ENCODE measurements at regions not wholly inside any gene's neighbourhood (a gene's known extent, or its start where the extent isn't known, plus 50 kb on each side); places are given as distances from the start of the nearest gene placed in this dataset.

DNA sequence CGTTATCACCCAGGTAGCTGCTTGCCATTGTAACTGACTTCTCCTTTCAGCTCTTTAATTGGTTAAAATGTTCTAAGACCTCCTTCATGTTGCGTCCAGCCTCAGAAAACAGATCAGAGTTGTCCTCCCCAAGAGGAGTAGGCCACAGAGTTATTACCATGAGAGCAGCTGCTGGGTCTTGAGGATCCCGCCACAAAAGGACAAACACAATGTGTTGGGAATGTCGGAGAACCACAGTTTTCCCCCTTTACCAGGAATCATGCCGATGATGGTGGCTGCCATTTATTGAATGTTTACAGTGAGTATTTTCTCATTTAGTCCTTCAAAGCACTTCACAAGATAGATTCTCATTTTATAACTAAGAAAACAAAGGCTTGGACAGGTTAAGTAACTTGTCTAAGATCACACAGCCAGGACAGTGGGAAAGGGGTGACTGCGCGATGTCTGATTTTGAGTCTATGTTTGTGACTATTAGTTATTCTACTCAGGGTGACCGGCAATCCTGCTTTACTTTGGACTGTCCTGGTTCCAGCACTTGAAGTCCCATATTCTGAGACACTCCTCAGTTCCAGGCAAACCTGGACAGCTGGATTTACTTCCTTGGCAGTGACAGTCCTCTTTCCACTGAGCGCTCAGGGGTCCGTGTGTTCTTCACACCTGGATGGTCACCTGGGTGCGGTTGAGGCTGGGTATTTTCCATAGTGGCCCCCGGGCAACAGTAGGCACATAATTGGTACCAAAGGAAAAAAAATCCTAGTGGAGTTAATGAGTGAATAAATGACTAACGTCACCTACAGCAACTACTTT is 93.6 kb downstream of the LIPG start:
- DNase-seq (ENCODE audit: low read depth): no peak
- TF ChIP-seq, protein P1, sequence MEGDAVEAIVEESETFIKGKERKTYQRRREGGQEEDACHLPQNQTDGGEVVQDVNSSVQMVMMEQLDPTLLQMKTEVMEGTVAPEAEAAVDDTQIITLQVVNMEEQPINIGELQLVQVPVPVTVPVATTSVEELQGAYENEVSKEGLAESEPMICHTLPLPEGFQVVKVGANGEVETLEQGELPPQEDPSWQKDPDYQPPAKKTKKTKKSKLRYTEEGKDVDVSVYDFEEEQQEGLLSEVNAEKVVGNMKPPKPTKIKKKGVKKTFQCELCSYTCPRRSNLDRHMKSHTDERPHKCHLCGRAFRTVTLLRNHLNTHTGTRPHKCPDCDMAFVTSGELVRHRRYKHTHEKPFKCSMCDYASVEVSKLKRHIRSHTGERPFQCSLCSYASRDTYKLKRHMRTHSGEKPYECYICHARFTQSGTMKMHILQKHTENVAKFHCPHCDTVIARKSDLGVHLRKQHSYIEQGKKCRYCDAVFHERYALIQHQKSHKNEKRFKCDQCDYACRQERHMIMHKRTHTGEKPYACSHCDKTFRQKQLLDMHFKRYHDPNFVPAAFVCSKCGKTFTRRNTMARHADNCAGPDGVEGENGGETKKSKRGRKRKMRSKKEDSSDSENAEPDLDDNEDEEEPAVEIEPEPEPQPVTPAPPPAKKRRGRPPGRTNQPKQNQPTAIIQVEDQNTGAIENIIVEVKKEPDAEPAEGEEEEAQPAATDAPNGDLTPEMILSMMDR (IDR thresholded peaks at IDR 0.05; ENCODE audit: insufficient read depth, low read length): no peak
- no peak overlapping the region for H3K4me3 ChIP-seq (ENCODE audit: low read depth, low read length)

DNA sequence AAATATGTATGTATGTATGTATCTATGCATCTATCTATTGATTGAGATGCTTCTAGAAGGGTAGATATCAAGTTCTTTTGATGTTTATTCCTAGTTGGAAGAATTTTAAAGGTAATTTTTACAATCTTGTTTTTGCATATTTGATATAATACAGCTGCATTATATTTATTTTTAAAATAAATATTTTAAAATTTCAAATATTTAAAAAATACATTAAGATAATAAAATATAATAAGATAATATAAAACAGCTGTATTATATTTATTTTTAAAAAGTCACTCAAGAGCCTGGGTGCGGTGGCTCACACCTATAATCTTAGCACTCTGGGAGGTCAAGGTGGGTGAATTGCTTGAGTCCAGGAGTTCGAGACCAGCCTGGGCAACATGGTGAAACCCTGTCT is 92.5 kb downstream of the LIPG start:
- TF ChIP-seq, protein P1 (IDR thresholded peaks at IDR 0.05; ENCODE audit: insufficient read depth, low read length): no peak
- H3K4me3 ChIP-seq (ENCODE audit: low read depth, low read length): no peak overlapping the region
- DNase-seq (ENCODE audit: low read depth): no peak

DNA sequence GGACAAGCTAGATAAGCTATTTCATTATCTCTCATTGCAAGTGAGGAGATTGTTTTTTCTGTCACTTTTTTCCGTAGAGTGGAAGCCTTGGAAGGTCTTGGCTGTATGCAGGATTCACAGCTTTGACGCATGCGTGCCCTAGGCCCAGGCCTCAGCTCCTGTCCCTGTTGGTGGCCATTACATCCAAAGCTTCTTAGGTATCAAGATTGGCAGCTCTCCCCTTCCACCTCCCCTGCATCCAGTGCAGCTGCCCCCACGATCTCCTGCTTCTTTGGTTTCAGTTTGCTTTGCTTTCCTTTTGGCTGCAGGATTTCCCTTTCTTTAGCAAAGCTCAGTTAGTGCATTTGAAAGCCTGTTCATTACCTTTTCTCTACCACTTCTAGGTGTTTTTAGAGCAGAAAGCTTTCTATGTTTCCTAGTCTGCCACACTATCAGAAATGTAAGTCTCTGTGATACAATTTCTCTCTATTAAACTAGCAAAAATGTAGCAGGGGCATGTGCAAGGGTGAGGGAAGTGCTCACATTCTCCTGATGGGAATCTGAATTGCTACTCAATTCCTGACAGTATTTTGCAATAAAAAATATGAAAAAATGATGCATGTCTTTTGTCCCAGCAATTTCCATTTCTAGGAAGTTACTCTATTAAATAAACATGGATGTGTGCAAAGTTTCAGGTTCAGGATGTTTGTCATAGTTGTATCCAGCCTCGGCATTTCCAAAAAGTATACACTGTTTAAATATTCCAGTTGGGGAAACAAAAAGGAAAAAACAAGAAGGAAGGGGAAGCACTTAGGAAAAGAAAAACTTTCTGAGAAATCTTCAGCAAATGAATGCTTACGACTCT is 91.2 kb downstream of the LIPG start:
- TF ChIP-seq, protein P1 (IDR thresholded peaks at IDR 0.05; ENCODE audit: insufficient read depth, low read length): no peak
- peak overlapping the region; percentile 22 for H3K4me3 ChIP-seq (ENCODE audit: low read depth, low read length)
- DNase-seq (ENCODE audit: low read depth): peak; percentile 18

DNA sequence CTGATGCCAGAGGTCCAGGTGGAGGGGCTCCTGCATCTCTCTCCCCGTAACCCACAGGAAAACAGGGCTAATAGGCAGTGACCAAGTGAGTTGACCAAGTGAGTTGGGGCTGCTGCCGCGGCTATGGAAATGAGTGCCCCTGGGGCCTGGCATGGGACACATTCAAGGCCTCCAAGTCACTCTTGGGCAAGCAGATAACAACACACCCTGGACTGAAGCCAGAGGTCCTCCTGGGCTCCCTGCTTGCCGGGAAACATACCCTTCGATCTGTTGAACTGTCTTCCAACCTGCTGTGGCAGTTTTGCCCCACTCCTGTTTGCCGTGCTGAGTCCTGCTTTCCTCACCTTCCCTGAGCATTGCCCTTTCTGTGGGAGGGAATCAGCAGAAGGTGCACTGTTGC is 89.2 kb downstream of the LIPG start:
- DNase-seq (ENCODE audit: low read depth): no peak
- H3K4me3 ChIP-seq (ENCODE audit: low read depth, low read length): no peak overlapping the region
- TF ChIP-seq, protein P1 (IDR thresholded peaks at IDR 0.05; ENCODE audit: insufficient read depth, low read length): no peak

DNA sequence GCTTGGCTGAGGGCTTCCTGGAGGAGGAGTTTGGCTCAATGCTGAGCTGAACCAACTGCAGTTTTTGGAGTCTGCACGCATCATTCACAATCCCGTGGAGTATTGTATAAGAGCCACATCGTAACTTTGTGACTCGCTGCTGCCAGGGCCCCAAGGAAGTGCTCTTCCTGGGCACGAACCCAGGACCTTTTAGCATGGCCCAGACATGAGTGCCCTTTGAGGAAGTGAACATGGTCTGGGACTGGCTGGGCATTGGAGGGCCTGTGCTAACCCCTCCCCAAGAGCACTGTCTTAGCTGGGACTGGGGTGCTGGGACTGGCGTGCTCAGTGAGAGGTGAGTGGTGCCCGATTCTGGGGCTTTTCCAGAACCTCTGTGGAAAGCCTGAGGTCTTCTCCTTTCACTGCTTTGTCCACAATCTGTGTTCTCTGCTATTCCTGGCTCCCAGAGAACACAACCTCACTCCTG is 88.6 kb downstream of the LIPG start:
- TF ChIP-seq, protein P1 (IDR thresholded peaks at IDR 0.05; ENCODE audit: insufficient read depth, low read length): no peak
- DNase-seq (ENCODE audit: low read depth): peak; percentile 28
- H3K4me3 ChIP-seq (ENCODE audit: low read depth, low read length): no peak overlapping the region

DNA sequence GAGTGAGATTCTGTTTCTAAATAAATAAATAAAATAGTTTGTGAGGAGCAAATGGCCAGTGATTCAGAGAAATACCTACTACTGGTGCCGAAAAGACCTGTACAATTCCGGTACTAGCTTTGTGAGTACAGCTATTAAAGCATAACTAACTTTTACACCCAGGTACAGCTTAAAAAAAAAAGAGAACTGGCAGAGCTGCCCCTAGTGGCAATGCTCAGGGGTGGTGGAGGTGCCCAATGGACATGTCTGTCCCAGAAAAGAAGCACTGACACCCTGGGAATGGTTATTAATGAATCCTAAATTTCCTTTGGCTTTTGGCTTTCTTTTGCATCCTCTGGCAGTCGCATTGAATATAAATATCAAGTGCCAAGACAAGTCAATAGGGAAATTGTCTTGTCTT is 87.0 kb downstream of the LIPG start:
- TF ChIP-seq, protein P1 (IDR thresholded peaks at IDR 0.05; ENCODE audit: insufficient read depth, low read length): no peak
- DNase-seq (ENCODE audit: low read depth): no peak
- no peak overlapping the region for H3K4me3 ChIP-seq (ENCODE audit: low read depth, low read length)

All from fibroblast of the aortic adventitia (primary cell).